Endothelial cell of umbilical vein (primary cell): ENCODE measurements at regions not wholly inside any gene's neighbourhood (a gene's known extent, or its start where the extent isn't known, plus 50 kb on each side); places are given as distances from the start of the nearest gene placed in this dataset.

ENCODE experiments used
- CTCF ChIP-seq, 2 donors: IDR thresholded peaks; 1 replicate in 1 of 2; 2 replicates in 1 of 2; pipeline ENCODE4 v1.5.1; 2011; ENCODE audit warnings: low read length in 2 of 2, mild to moderate bottlenecking in 2 of 2, moderate library complexity in 2 of 2, control low read depth in 1 of 2, inconsistent platforms in 1 of 2, low read depth in 1 of 2; ENCODE audit not compliant: insufficient read depth in 1 of 2; ENCODE audit errors: extremely low read depth in 1 of 2
- EZH2 ChIP-seq: IDR thresholded peaks from 2 replicates; pipeline ENCODE4 v1.6.1; 2012; ENCODE audit warnings: borderline replicate concordance, low read depth, mild to moderate bottlenecking, moderate library complexity, low read length, inconsistent platforms; ENCODE audit not compliant: severe bottlenecking
- FOS ChIP-seq: IDR thresholded peaks from 2 replicates; pipeline ENCODE4 v1.6.1; 2011; ENCODE audit warnings: mild to moderate bottlenecking, low read length, moderate library complexity, borderline replicate concordance; ENCODE audit not compliant: insufficient read depth
- MAX ChIP-seq: IDR thresholded peaks from 2 replicates; pipeline ENCODE4 v1.6.1; 2011; ENCODE audit not compliant: insufficient read depth, insufficient read length
- POLR2A ChIP-seq: IDR thresholded peaks from 2 replicates; pipeline ENCODE4 v1.6.1; 2012; ENCODE audit warnings: low read depth, mild to moderate bottlenecking, control low read depth, low read length
- POLR2AphosphoS5 ChIP-seq: IDR thresholded peaks from 2 replicates; pipeline ENCODE4 v1.6.1; 2012; ENCODE audit warnings: low read depth, mild to moderate bottlenecking, control low read depth, low read length, moderate library complexity; ENCODE audit not compliant: insufficient read depth

GRCh38 chrX:36583674-36584073 lies 424.5 kb upstream of the FAM47C start:
- TF ChIP-seq CTCF (IDR thresholded peaks at IDR 0.05; ENCODE audit: extremely low read depth in 1 of 2, insufficient read depth in 1 of 2, low read depth in 1 of 2, low read length in 2 of 2) (no peak), EZH2 (no peak), FOS (no peak), POLR2A (no peak), POLR2AphosphoS5 (no peak), MAX (no peak)
